Naive thymus-derived CD4-positive, alpha-beta T cell (primary cell): ENCODE measurements at regions not wholly inside any gene's neighbourhood (a gene's known extent, or its start where the extent isn't known, plus 50 kb on each side); places are given as distances from the start of the nearest gene placed in this dataset.

Experiments
- ATAC-seq: fragments of 150-1000 bp; cut with Tn5 transposase; 2 replicates; pipeline ENCODE4 v1.10.0; 2021; ENCODE audit warnings: mild to moderate bottlenecking, moderate library complexity
- CTCF ChIA-PET: fragments of 350-600 bp; sonication (Branson Sonifier 250); formaldehyde crosslinking; loops from one replicate; lab custom pipeline; 2021; ENCODE audit warnings: antibody characterized with exemption; lab: Charles Lee
- POLR2A ChIA-PET: fragments of 350-600 bp; sonication (Branson Sonifier 250); formaldehyde crosslinking; loops from one replicate; lab custom pipeline; 2021; ENCODE audit warnings: antibody characterized with exemption, inconsistent platforms; lab: Charles Lee
- DNase-seq, 9 donors: peaks; one replicate each; pipeline versions ENCODE4 v3.0.0 to v3.0.0-alpha.2; 2020 to 2022; ENCODE audit warnings: mixed read lengths in 1 of 9
- H3K27ac ChIP-seq: one replicate; pipeline ENCODE4 v1.7.0; 2013; ENCODE audit warnings: mild to moderate bottlenecking, low read depth, low read length, moderate library complexity
- H3K27me3 ChIP-seq, 2 donors: one replicate each; pipeline ENCODE4 v1.7.0; 2013; ENCODE audit warnings: low read length in 2 of 2, mild to moderate bottlenecking in 2 of 2, moderate library complexity in 2 of 2; ENCODE audit not compliant: control insufficient read depth in 2 of 2, insufficient read depth in 2 of 2
- H3K36me3 ChIP-seq, 3 experiments: 1 replicate in 2 of 3; 2 replicates in 1 of 3; pipeline ENCODE4 v1.7.0; 2013; ENCODE audit warnings: low read length in 3 of 3, mild to moderate bottlenecking in 3 of 3, moderate library complexity in 1 of 3; ENCODE audit not compliant: insufficient read depth in 3 of 3, control insufficient read depth in 2 of 3
- H3K4me1 ChIP-seq, 2 donors: one replicate each; pipeline ENCODE4 v1.7.0; 2013; ENCODE audit warnings: low read length in 2 of 2, mild to moderate bottlenecking in 2 of 2, moderate library complexity in 1 of 2; ENCODE audit not compliant: control insufficient read depth in 2 of 2, insufficient read depth in 2 of 2
- H3K4me3 ChIP-seq: 2 replicates; pipeline ENCODE4 v1.7.0; 2013; ENCODE audit warnings: mild to moderate bottlenecking, low read length
- H3K9me3 ChIP-seq, 3 experiments: 1 replicate in 2 of 3; 2 replicates in 1 of 3; pipeline ENCODE4 v1.7.0; 2013; ENCODE audit warnings: low read length in 3 of 3; ENCODE audit not compliant: control insufficient read depth in 2 of 3
- H3K27ac Mint-ChIP-seq, 9 donors: one replicate each; pipeline ENCODE4 v1.8.0; 2020 to 2022; ENCODE audit warnings: mixed read lengths in 9 of 9, mild to moderate bottlenecking in 8 of 9, moderate library complexity in 5 of 9, inconsistent platforms in 2 of 9
- H3K27me3 Mint-ChIP-seq, 5 donors: one replicate each; pipeline ENCODE4 v1.8.0; 2021 to 2022; ENCODE audit warnings: mixed read lengths in 5 of 5, mild to moderate bottlenecking in 1 of 5
- H3K36me3 Mint-ChIP-seq, 5 donors: one replicate each; pipeline ENCODE4 v1.8.0; 2020 to 2022; ENCODE audit warnings: mixed read lengths in 5 of 5, mild to moderate bottlenecking in 3 of 5, inconsistent platforms in 1 of 5
- H3K4me1 Mint-ChIP-seq, 7 donors: one replicate each; pipeline ENCODE4 v1.8.0; 2020 to 2022; ENCODE audit warnings: mixed read lengths in 7 of 7, mild to moderate bottlenecking in 3 of 7, inconsistent platforms in 1 of 7
- H3K4me3 Mint-ChIP-seq, 10 donors: one replicate each; pipeline ENCODE4 v1.8.0; 2020 to 2022; ENCODE audit warnings: mild to moderate bottlenecking in 10 of 10, mixed read lengths in 10 of 10, moderate library complexity in 6 of 10, inconsistent platforms in 2 of 10
- H3K9me3 Mint-ChIP-seq, 11 donors: one replicate each; pipeline ENCODE4 v1.8.0; 2020 to 2022; ENCODE audit warnings: mixed read lengths in 11 of 11, mild to moderate bottlenecking in 4 of 11, inconsistent platforms in 1 of 11, moderate library complexity in 1 of 11
- intact Hi-C, 2 donors: fragments of 100-400 bp; cut with micrococcal nuclease; formaldehyde crosslinking; loops; one replicate each; pipeline ENCODE4 v1.15.1; 2023

- Mint-ChIP-seq H3K4me1 (no peaks in the 10 kb centered on the region), H3K36me3 (no peaks in the 10 kb centered on the region), H3K9me3 (peaks cover 0 to 8% (median 3%) of the 10 kb centered on the region in 11 donors), H3K27me3 (peaks cover 2 to 7% (median 5%) of the 10 kb centered on the region in 5 donors), H3K4me3 (no peak overlapping the region), H3K27ac (no peak overlapping the region)
- Histone ChIP-seq H3K4me3 (no peak overlapping the region), H3K36me3 (no peaks in the 10 kb centered on the region), H3K4me1 (no peaks in the 10 kb centered on the region), H3K9me3 (no peaks in the 10 kb centered on the region), H3K27me3 (no peaks in the 10 kb centered on the region), H3K27ac (no peak overlapping the region)
- ChIA-PET CTCF (no interaction called here), POLR2A (no interaction called here)
- DNase-seq (no peak), ATAC-seq (no peak)
- intact Hi-C loops = no loop called here
Observed at GRCh38 chr20:40938020-40938419, 90.6 kb upstream of the TOP1 start.

GRCh38 chr20:40939667-40940066 lies 89.0 kb upstream of the TOP1 start:
- no peak for ATAC-seq
- Mint-ChIP-seq H3K27me3 (peaks cover 0 to 5% (median 3%) of the 10 kb centered on the region in 5 donors), H3K36me3 (no peaks in the 10 kb centered on the region), H3K27ac (no peak overlapping the region), H3K4me1 (no peaks in the 10 kb centered on the region), H3K9me3 (no peaks in the 10 kb centered on the region), H3K4me3 (no peak overlapping the region)
- no peak overlapping the region for H3K27ac ChIP-seq
- H3K27me3 ChIP-seq = no peaks in the 10 kb centered on the region
- intact Hi-C loops = no loop called here
- H3K4me1 ChIP-seq = no peaks in the 10 kb centered on the region
- no peaks in the 10 kb centered on the region for H3K36me3 ChIP-seq
- no peak overlapping the region for H3K4me3 ChIP-seq
- DNase-seq = no peak
- no peaks in the 10 kb centered on the region for H3K9me3 ChIP-seq
- ChIA-PET CTCF (no interaction called here), POLR2A (no interaction called here)

GRCh38 chr20:40941133-40941610 lies 87.5 kb upstream of the TOP1 start:
- H3K4me1 ChIP-seq = no peaks in the 10 kb centered on the region
- Mint-ChIP-seq H3K9me3 (peaks cover 0 to 2% (median 0%) of the 10 kb centered on the region in 11 donors), H3K4me3 (no peak overlapping the region), H3K36me3 (no peaks in the 10 kb centered on the region), H3K4me1 (no peaks in the 10 kb centered on the region), H3K27ac (no peak overlapping the region), H3K27me3 (peaks cover 3 to 7% (median 6%) of the 10 kb centered on the region in 5 donors)
- no peak for DNase-seq
- H3K36me3 ChIP-seq = no peaks in the 10 kb centered on the region
- H3K27me3 ChIP-seq = no peaks in the 10 kb centered on the region
- no peaks in the 10 kb centered on the region for H3K9me3 ChIP-seq
- ChIA-PET CTCF (no interaction called here), POLR2A (no interaction called here)
- H3K27ac ChIP-seq = no peak overlapping the region
- no peak overlapping the region for H3K4me3 ChIP-seq
- no peak for ATAC-seq
- intact Hi-C loops = no loop called here

GRCh38 chr20:40942006-40942405 lies 86.6 kb upstream of the TOP1 start:
- DNase-seq (no peak), ATAC-seq (no peak)
- H3K9me3 ChIP-seq = no peaks in the 10 kb centered on the region
- H3K4me1 ChIP-seq = no peaks in the 10 kb centered on the region
- Mint-ChIP-seq H3K27me3 (peaks cover 3 to 7% (median 7%) of the 10 kb centered on the region in 5 donors), H3K36me3 (no peaks in the 10 kb centered on the region), H3K4me1 (no peaks in the 10 kb centered on the region), H3K4me3 (no peak overlapping the region), H3K9me3 (peaks cover 0 to 2% (median 0%) of the 10 kb centered on the region in 11 donors), H3K27ac (no peak overlapping the region)
- no peaks in the 10 kb centered on the region for H3K27me3 ChIP-seq
- H3K4me3 ChIP-seq = no peak overlapping the region
- CTCF ChIA-PET = no interaction called here
- intact Hi-C loops = no loop called here
- no peaks in the 10 kb centered on the region for H3K36me3 ChIP-seq
- POLR2A ChIA-PET = no interaction called here
- no peak overlapping the region for H3K27ac ChIP-seq

- POLR2A ChIA-PET = no interaction called here
- intact Hi-C loops = no loop called here
- H3K4me3 Mint-ChIP-seq = no peak overlapping the region
- no peak for ATAC-seq
- H3K27ac ChIP-seq = no peak overlapping the region
- H3K4me1 Mint-ChIP-seq = no peaks in the 10 kb centered on the region
- H3K36me3 ChIP-seq = no peaks in the 10 kb centered on the region
- H3K36me3 Mint-ChIP-seq = no peaks in the 10 kb centered on the region
- no peaks in the 10 kb centered on the region for H3K27me3 ChIP-seq
- CTCF ChIA-PET = no interaction called here
- H3K9me3 ChIP-seq = no peaks in the 10 kb centered on the region
- H3K4me1 ChIP-seq = no peaks in the 10 kb centered on the region
- peaks cover 0 to 2% (median 0%) of the 10 kb centered on the region in 11 donors for H3K9me3 Mint-ChIP-seq
- no peak overlapping the region for H3K4me3 ChIP-seq
- DNase-seq = no peak
- H3K27ac Mint-ChIP-seq = no peak overlapping the region
- peaks cover 0 to 7% (median 4%) of the 10 kb centered on the region in 5 donors for H3K27me3 Mint-ChIP-seq
Observed at GRCh38 chr20:40942775-40943174, 85.8 kb upstream of the TOP1 start.

GRCh38 chr20:40943591-40943990 lies 85.0 kb upstream of the TOP1 start:
- ChIA-PET POLR2A (no interaction called here), CTCF (no interaction called here)
- no peaks in the 10 kb centered on the region for H3K36me3 ChIP-seq
- no peaks in the 10 kb centered on the region for H3K9me3 ChIP-seq
- no peak overlapping the region for H3K27ac Mint-ChIP-seq
- H3K27ac ChIP-seq = no peak overlapping the region
- H3K4me1 ChIP-seq = no peaks in the 10 kb centered on the region
- DNase-seq (no peak), ATAC-seq (no peak)
- H3K36me3 Mint-ChIP-seq = no peaks in the 10 kb centered on the region
- no peak overlapping the region for H3K4me3 ChIP-seq
- peaks cover 0 to 7% (median 4%) of the 10 kb centered on the region in 5 donors for H3K27me3 Mint-ChIP-seq
- peaks cover 0 to 2% (median 0%) of the 10 kb centered on the region in 11 donors for H3K9me3 Mint-ChIP-seq
- H3K27me3 ChIP-seq = no peaks in the 10 kb centered on the region
- peaks cover 0 to 2% (median 0%) of the 10 kb centered on the region in 7 donors for H3K4me1 Mint-ChIP-seq
- H3K4me3 Mint-ChIP-seq = no peak overlapping the region
- intact Hi-C loops = no loop called here

- no peaks in the 10 kb centered on the region for H3K4me1 ChIP-seq
- H3K4me3 ChIP-seq = no peak overlapping the region
- Mint-ChIP-seq H3K36me3 (no peaks in the 10 kb centered on the region), H3K4me1 (peaks cover 0 to 2% (median 0%) of the 10 kb centered on the region in 7 donors), H3K27ac (no peak overlapping the region), H3K4me3 (no peak overlapping the region), H3K27me3 (peaks cover 0 to 10% (median 7%) of the 10 kb centered on the region in 5 donors), H3K9me3 (peaks cover 0 to 2% (median 0%) of the 10 kb centered on the region in 11 donors)
- no peak for DNase-seq
- no peaks in the 10 kb centered on the region for H3K9me3 ChIP-seq
- H3K27ac ChIP-seq = no peak overlapping the region
- H3K36me3 ChIP-seq = no peaks in the 10 kb centered on the region
- POLR2A ChIA-PET = no interaction called here
- CTCF ChIA-PET = no interaction called here
- H3K27me3 ChIP-seq = no peaks in the 10 kb centered on the region
- no peak for ATAC-seq
- intact Hi-C loops = loop anchor here in 1 of 2 donors (5.0 kb wide), 1 partner anchor 203 kb away; no protein-coding TSS in a partner anchor
Observed at GRCh38 chr20:40945189-40945588, 83.4 kb upstream of the TOP1 start.
